GM12892 (cell line): ENCODE measurements at regions not wholly inside any gene's neighbourhood (a gene's known extent, or its start where the extent isn't known, plus 50 kb on each side); places are given as distances from the start of the nearest gene placed in this dataset.

Experiments used
- POLR2A ChIP-seq: IDR thresholded peaks from 2 replicates; pipeline ENCODE4 v1.6.1; 2011; ENCODE audit warnings: low read depth, low read length, control low read depth
- POLR2AphosphoS5 ChIP-seq: IDR thresholded peaks from 2 replicates; pipeline ENCODE4 v1.6.1; 2011; ENCODE audit warnings: low read depth, low read length, control low read depth

DNA sequence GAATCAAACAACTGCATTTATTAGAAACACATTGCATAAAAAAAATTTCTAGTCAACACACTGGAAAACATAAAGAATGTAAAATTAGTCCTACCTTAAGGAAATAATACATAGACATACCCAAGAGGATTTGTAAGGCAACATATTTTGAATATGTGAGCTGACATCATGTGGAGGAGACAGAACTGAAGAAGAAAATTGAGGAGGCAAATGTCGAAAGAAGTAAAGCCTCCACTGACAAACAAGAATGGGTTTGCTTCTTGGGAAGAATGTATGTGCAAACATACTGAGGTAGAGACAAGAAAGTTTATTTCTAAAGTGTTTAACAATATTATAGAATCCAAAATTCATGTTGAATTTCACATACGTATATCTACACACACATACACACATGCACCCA is 363.0 kb upstream of the PDE4D start:
- TF ChIP-seq POLR2A = no peak
- TF ChIP-seq POLR2AphosphoS5 = no peak
